ENCODE measurements at regions not wholly inside any gene's neighbourhood (a gene's known extent, or its start where the extent isn't known, plus 50 kb on each side); places are given as distances from the start of the nearest gene placed in this dataset.

- no peak for TF ChIP-seq YY1 (IDR thresholded peaks at IDR 0.05; ENCODE audit: insufficient read depth, insufficient read length)
- TF ChIP-seq ZNF274 (IDR thresholded peaks at IDR 0.05; ENCODE audit: low read depth, low read length) = no peak
These were observed 184.9 kb downstream of the KIT start for GRCh38 chr4:54842656-54843055.
